T-cell (primary cell): ENCODE measurements at regions not wholly inside any gene's neighbourhood (a gene's known extent, or its start where the extent isn't known, plus 50 kb on each side); places are given as distances from the start of the nearest gene placed in this dataset.
"Not testable (repeated sequence)": the region's sequence is repeated elsewhere in the genome, so short reads cannot be mapped to it uniquely, and the experiment has no call there.

ENCODE experiments used
- ATAC-seq, 4 experiments: fragments of 200-7000 bp in 3 of 4; fragments of 150-1000 bp in 1 of 4; cut with Tn5 transposase; replicated peaks in 1 of 4; 1 replicate in 3 of 4; 2 replicates in 1 of 4; pipeline ENCODE4 v1.10.0; 2021; ENCODE audit warnings: moderate library complexity in 3 of 4, mild to moderate bottlenecking in 2 of 4, moderate number of reproducible peaks in 1 of 4
- CTCF ChIA-PET, 2 donors: fragments of 300-600 bp; sonication (Branson Sonifier 250); formaldehyde crosslinking; loops; one replicate each; lab custom pipeline; 2022; ENCODE audit warnings: antibody characterized with exemption in 2 of 2; lab: Charles Lee
- POLR2A ChIA-PET, 2 donors: fragments of 300-600 bp; sonication (Branson Sonifier 250); formaldehyde crosslinking; loops; one replicate each; lab custom pipeline; 2022; ENCODE audit warnings: antibody characterized with exemption in 2 of 2; lab: Charles Lee
- DNase-seq, 35 experiments: peaks; one replicate each; pipeline versions ENCODE4 v3.0.0 to v3.0.0-alpha.2; 2013 to 2023
- H3K27ac ChIP-seq: one replicate; pipeline ENCODE4 v1.5.1; 2013; ENCODE audit warnings: low read length
- H3K27me3 ChIP-seq, 2 experiments: replicated peaks in 1 of 2; 1 replicate in 1 of 2; 2 replicates in 1 of 2; pipeline versions ENCODE4 v1.6.1 to v1.7.0; 2013; ENCODE audit warnings: low read length in 1 of 2, mixed read lengths in 1 of 2; ENCODE audit not compliant: control insufficient read depth in 2 of 2, insufficient read depth in 2 of 2; ENCODE audit errors: extremely low read depth in 1 of 2
- H3K36me3 ChIP-seq, 2 donors: 1 replicate in 1 of 2; 2 replicates in 1 of 2; pipeline versions ENCODE4 v1.6.1 to v1.7.0; 2013; ENCODE audit warnings: low read length in 1 of 2; ENCODE audit not compliant: control insufficient read depth in 2 of 2, insufficient read depth in 1 of 2; ENCODE audit errors: extremely low read depth in 1 of 2
- H3K4me1 ChIP-seq, 2 experiments: 1 replicate in 1 of 2; 2 replicates in 1 of 2; pipeline versions ENCODE4 v1.6.1 to v1.7.0; 2013; ENCODE audit warnings: low read length in 2 of 2, mixed read lengths in 1 of 2; ENCODE audit not compliant: insufficient read depth in 2 of 2, control insufficient read depth in 1 of 2; ENCODE audit errors: extremely low read depth in 1 of 2
- H3K4me3 ChIP-seq, 2 donors: 1 replicate in 1 of 2; 2 replicates in 1 of 2; pipeline versions ENCODE4 v1.5.1 to v1.7.0; 2013; ENCODE audit warnings: mild to moderate bottlenecking in 2 of 2, low read length in 1 of 2, moderate library complexity in 1 of 2; ENCODE audit not compliant: control insufficient read depth in 1 of 2; ENCODE audit errors: extremely low read depth in 1 of 2
- H3K9me3 ChIP-seq: 2 replicates; pipeline ENCODE4 v1.7.0; 2013
- H3K27ac Mint-ChIP-seq, 2 donors: one replicate each; pipeline ENCODE4 v1.8.0; 2020 to 2021; ENCODE audit warnings: mild to moderate bottlenecking in 2 of 2, mixed read lengths in 2 of 2
- H3K27me3 Mint-ChIP-seq, 2 donors: one replicate each; pipeline ENCODE4 v1.8.0; 2021 to 2022; ENCODE audit warnings: mixed read lengths in 2 of 2
- H3K36me3 Mint-ChIP-seq: one replicate; pipeline ENCODE4 v1.8.0; 2021; ENCODE audit warnings: mixed read lengths
- H3K4me1 Mint-ChIP-seq, 3 donors: one replicate each; pipeline ENCODE4 v1.8.0; 2020 to 2022; ENCODE audit warnings: mixed read lengths in 3 of 3, mild to moderate bottlenecking in 1 of 3
- H3K4me3 Mint-ChIP-seq, 3 donors: one replicate each; pipeline ENCODE4 v1.8.0; 2020 to 2022; ENCODE audit warnings: mild to moderate bottlenecking in 3 of 3, mixed read lengths in 3 of 3, moderate library complexity in 3 of 3
- H3K9me3 Mint-ChIP-seq, 3 donors: one replicate each; pipeline ENCODE4 v1.8.0; 2020 to 2022; ENCODE audit warnings: mixed read lengths in 3 of 3
- WGBS: methylation state at CpG from one replicate; pipeline ENCODE4 v1.1.5; 2013; ENCODE audit warnings: missing lambda C conversion rate; ENCODE audit not compliant: insufficient coverage; 5-methylcytosine and 5-hydroxymethylcytosine counted together

DNA sequence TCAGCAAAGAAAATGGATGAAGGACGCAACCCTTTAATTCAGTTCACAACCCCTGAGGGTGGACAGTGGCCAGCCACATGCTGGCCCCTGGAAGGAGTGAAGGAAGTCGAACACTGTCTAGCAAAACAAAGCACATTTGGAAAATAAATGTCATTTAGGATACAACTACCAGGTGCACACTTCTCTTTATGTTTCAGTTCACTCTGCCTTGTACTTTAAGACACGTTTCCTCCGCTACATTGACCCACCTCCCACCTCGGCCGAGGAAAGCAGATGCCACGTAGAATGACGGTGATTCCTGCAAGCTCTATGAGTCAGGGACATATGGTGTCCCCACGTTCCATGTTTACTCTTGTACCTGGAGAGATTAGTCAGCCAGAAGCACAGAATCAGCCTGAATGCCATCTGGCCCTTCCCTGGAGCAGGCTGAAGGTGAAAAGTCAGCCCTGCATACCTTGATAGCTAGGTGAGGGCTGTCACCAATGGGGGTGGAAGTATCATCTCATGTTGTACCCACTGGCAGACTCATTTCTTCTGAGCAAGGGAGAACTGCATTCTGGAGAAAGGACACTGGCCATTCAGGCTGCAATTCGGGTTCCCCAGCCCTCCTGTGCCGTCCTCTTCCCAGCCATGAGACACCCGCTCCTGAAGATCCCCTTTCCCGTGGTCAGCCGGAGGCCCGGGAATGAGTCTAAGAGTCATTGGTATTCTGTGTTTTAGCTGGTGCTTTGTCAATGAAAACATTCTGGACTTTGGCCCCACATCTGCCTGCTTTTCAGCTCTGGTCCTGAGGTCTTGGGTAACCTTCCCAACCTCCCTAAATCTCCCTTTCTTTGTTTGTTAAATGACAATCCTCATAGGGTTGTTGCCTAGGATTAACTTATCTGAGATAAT, 60.6 kb downstream of the FOXA2 start:
- Mint-ChIP-seq H3K4me3 (no peak overlapping the region), H3K27me3 (no peaks in the 10 kb centered on the region), H3K27ac (no peak overlapping the region), H3K36me3 (no peaks in the 10 kb centered on the region), H3K4me1 (no peaks in the 10 kb centered on the region), H3K9me3 (peaks cover 0 to 4% (median 2%) of the 10 kb centered on the region in 3 donors)
- POLR2A ChIA-PET: no interaction called here
- Histone ChIP-seq H3K36me3 (no peaks in the 10 kb centered on the region), H3K9me3 (no peaks in the 10 kb centered on the region), H3K4me1 (no peaks in the 10 kb centered on the region), H3K4me3 (no peak overlapping the region), H3K27ac (no peak overlapping the region), H3K27me3 (no peaks in the 10 kb centered on the region)
- no peak for DNase-seq
- CTCF ChIA-PET: no interaction called here
- WGBS: 72% methylated on average over 6 of the region's 15 CpGs
- ATAC-seq: no peak

- Histone ChIP-seq H3K9me3 (no peaks in the 10 kb centered on the region), H3K4me3 (no peak overlapping the region), H3K4me1 (no peaks in the 10 kb centered on the region), H3K27me3 (no peaks in the 10 kb centered on the region), H3K36me3 (no peaks in the 10 kb centered on the region), H3K27ac (no peak overlapping the region)
- H3K36me3 Mint-ChIP-seq: no peaks in the 10 kb centered on the region
- H3K4me3 Mint-ChIP-seq: no peak overlapping the region
- DNase-seq (no peak), ATAC-seq (no peak)
- H3K9me3 Mint-ChIP-seq: peaks cover 0 to 4% (median 0%) of the 10 kb centered on the region in 3 donors
- ChIA-PET CTCF (no interaction called here), POLR2A (no interaction called here)
- H3K27me3 Mint-ChIP-seq: no peaks in the 10 kb centered on the region
- 73% methylated on average over 3 of the region's 7 CpGs for WGBS
- H3K27ac Mint-ChIP-seq: no peak overlapping the region
- H3K4me1 Mint-ChIP-seq: no peaks in the 10 kb centered on the region
Observed at GRCh38 chr20:22523128-22523498, 61.3 kb downstream of the FOXA2 start.

GRCh38 chr20:22522701-22523100, 61.7 kb downstream of the FOXA2 start:
- Mint-ChIP-seq H3K36me3 (no peaks in the 10 kb centered on the region), H3K4me1 (no peaks in the 10 kb centered on the region), H3K4me3 (no peak overlapping the region), H3K9me3 (peaks cover 0 to 4% (median 0%) of the 10 kb centered on the region in 3 donors), H3K27me3 (no peaks in the 10 kb centered on the region), H3K27ac (no peak overlapping the region)
- DNase-seq (no peak), ATAC-seq (no peak)
- POLR2A ChIA-PET: no interaction called here
- Histone ChIP-seq H3K36me3 (no peaks in the 10 kb centered on the region), H3K27me3 (no peaks in the 10 kb centered on the region), H3K9me3 (no peaks in the 10 kb centered on the region), H3K4me1 (no peaks in the 10 kb centered on the region), H3K4me3 (no peak overlapping the region), H3K27ac (no peak overlapping the region)
- WGBS: 86% methylated on average over 2 of the region's 3 CpGs
- CTCF ChIA-PET: no interaction called here

GRCh38 chr20:22521940-22522339, 62.4 kb downstream of the FOXA2 start:
- H3K4me1 ChIP-seq, H3K9me3 Mint-ChIP-seq, H3K4me1 Mint-ChIP-seq, H3K4me3 Mint-ChIP-seq, H3K27me3 ChIP-seq, H3K4me3 ChIP-seq, H3K9me3 ChIP-seq, ATAC-seq, H3K27me3 Mint-ChIP-seq, H3K27ac ChIP-seq, DNase-seq, POLR2A ChIA-PET, H3K36me3 Mint-ChIP-seq, H3K27ac Mint-ChIP-seq, CTCF ChIA-PET, H3K36me3 ChIP-seq: not testable (repeated sequence)
- whole genome bisulfite sequencing: 95% methylated on average over 10 of the region's 12 CpGs

DNA sequence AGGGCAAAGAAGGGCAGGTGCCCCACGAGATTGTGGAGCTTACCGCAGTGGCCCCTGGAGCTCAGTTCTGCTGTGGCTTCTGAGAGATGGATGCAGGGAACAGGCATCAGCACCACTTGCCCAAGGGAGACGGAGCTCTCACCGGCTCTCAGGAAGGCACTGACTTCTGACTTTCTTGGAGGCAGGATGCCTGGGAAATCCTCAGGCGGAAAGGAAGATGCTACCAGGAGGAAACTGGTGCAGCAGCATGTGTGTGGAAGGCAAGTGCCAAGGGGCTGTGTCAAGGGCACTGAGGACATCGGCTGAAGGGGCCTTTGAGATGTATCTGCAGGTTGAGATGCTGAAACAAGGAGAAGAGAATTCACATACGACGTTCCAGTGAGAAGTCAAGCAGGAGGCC, 64.0 kb downstream of the FOXA2 start:
- no peak for ATAC-seq
- Histone ChIP-seq H3K4me1 (no peaks in the 10 kb centered on the region), H3K27ac (no peak overlapping the region), H3K4me3 (no peak overlapping the region), H3K36me3 (no peaks in the 10 kb centered on the region), H3K9me3 (no peaks in the 10 kb centered on the region), H3K27me3 (peaks cover 0 to 2% of the 10 kb centered on the region in 2 experiments)
- WGBS: 81% methylated on average over 8 of the region's 8 CpGs
- H3K27me3 Mint-ChIP-seq: no peaks in the 10 kb centered on the region
- H3K9me3 Mint-ChIP-seq: peaks cover 0 to 4% (median 0%) of the 10 kb centered on the region in 3 donors
- ChIA-PET CTCF (no interaction called here), POLR2A (no interaction called here)
- no peaks in the 10 kb centered on the region for H3K4me1 Mint-ChIP-seq
- H3K27ac Mint-ChIP-seq: no peak overlapping the region
- no peaks in the 10 kb centered on the region for H3K36me3 Mint-ChIP-seq
- no peak overlapping the region for H3K4me3 Mint-ChIP-seq
- no peak for DNase-seq

GRCh38 chr20:22515264-22515663, 69.1 kb downstream of the FOXA2 start:
- WGBS: no CpG with 5 or more reads among the region's 5 CpGs
- H3K27ac ChIP-seq: no peak overlapping the region
- ATAC-seq: no peak
- ChIA-PET CTCF (no interaction called here), POLR2A (no interaction called here)
- H3K9me3 Mint-ChIP-seq: peaks cover 0 to 3% (median 0%) of the 10 kb centered on the region in 3 donors
- H3K4me3 Mint-ChIP-seq: no peak overlapping the region
- H3K36me3 ChIP-seq: no peaks in the 10 kb centered on the region
- no peaks in the 10 kb centered on the region for H3K9me3 ChIP-seq
- H3K4me1 Mint-ChIP-seq: no peaks in the 10 kb centered on the region
- DNase-seq: no peak
- no peaks in the 10 kb centered on the region for H3K27me3 Mint-ChIP-seq
- peaks cover 0 to 5% of the 10 kb centered on the region in 2 experiments for H3K27me3 ChIP-seq
- no peaks in the 10 kb centered on the region for H3K4me1 ChIP-seq
- H3K36me3 Mint-ChIP-seq: no peaks in the 10 kb centered on the region
- no peak overlapping the region for H3K4me3 ChIP-seq
- no peak overlapping the region for H3K27ac Mint-ChIP-seq
